Lower leg skin (tissue), 3 donors: ENCODE measurements at regions not wholly inside any gene's neighbourhood (a gene's known extent, or its start where the extent isn't known, plus 50 kb on each side); places are given as distances from the start of the nearest gene placed in this dataset.

Source experiments
- CTCF ChIP-seq, 3 donors: fragments of 450-650 bp; IDR thresholded peaks; one replicate each; pipeline ENCODE4 v1.5.1; 2016; ENCODE audit warnings: antibody characterized with exemption in 3 of 3, mild to moderate bottlenecking in 3 of 3, moderate library complexity in 2 of 3
- POLR2A ChIP-seq, 2 donors: fragments of 450-650 bp; IDR thresholded peaks; one replicate each; pipeline ENCODE4 v1.6.1; 2016 to 2017; ENCODE audit warnings: antibody characterized with exemption in 2 of 2, mild to moderate bottlenecking in 1 of 2, moderate library complexity in 1 of 2

GRCh38 chr2:187783446-187783845 is 229.2 kb upstream of the TFPI start:
- TF ChIP-seq CTCF (IDR thresholded peaks at IDR 0.05) = no peak
- TF ChIP-seq POLR2A (IDR thresholded peaks at IDR 0.05) = no peak
